Cardiac muscle cell (in vitro differentiated cells and primary cell): ENCODE measurements at regions not wholly inside any gene's neighbourhood (a gene's known extent, or its start where the extent isn't known, plus 50 kb on each side); places are given as distances from the start of the nearest gene placed in this dataset.

Experiments
- DNase-seq, 2 donors: peaks; one replicate each; pipeline versions ENCODE4 v3.0.0 to v3.0.0-alpha.2; 2010 to 2017; ENCODE audit warnings: low read depth in 1 of 2, low spot score in 1 of 2
- H3K27ac ChIP-seq: fragments of 200-600 bp; sonication (generic); 2 replicates; pipeline ENCODE4 v1.5.1; 2016
- H3K27me3 ChIP-seq: fragments of 200-600 bp; sonication (generic); 2 replicates; pipeline ENCODE4 v1.6.0; 2016; ENCODE audit warnings: control low read depth
- H3K36me3 ChIP-seq: fragments of 200-600 bp; sonication (generic); 2 replicates; pipeline ENCODE4 v1.5.1; 2016; ENCODE audit warnings: control low read depth
- H3K4me1 ChIP-seq: fragments of 200-600 bp; sonication (generic); 2 replicates; pipeline ENCODE4 v1.8.1; 2017; ENCODE audit warnings: low read depth, mild to moderate bottlenecking, mixed run types
- H3K4me3 ChIP-seq: fragments of 200-600 bp; sonication (generic); 2 replicates; pipeline ENCODE4 v1.5.1; 2016; ENCODE audit warnings: mild to moderate bottlenecking
- H3K9me3 ChIP-seq: fragments of 200-600 bp; sonication (generic); 2 replicates; pipeline ENCODE4 v1.5.1; 2017; ENCODE audit warnings: low read depth, mild to moderate bottlenecking, control low read depth
- CTCF ChIP-seq: IDR thresholded peaks from 2 replicates; pipeline ENCODE4 v1.5.1; 2012; ENCODE audit warnings: low read depth, mild to moderate bottlenecking, low read length

GRCh38 chr3:110414855-110415254 lies 656.8 kb upstream of the NECTIN3 start:
- Histone ChIP-seq H3K4me1 (no peaks in the 10 kb centered on the region), H3K27me3 (no peaks in the 10 kb centered on the region), H3K36me3 (no peaks in the 10 kb centered on the region), H3K9me3 (no peaks in the 10 kb centered on the region), H3K27ac (no peak overlapping the region), H3K4me3 (no peak overlapping the region)
- TF ChIP-seq CTCF: no peak
- DNase-seq: peak in 1 of 2 donors; percentile 64

GRCh38 chr3:110419096-110419495 lies 652.5 kb upstream of the NECTIN3 start:
- H3K4me3 ChIP-seq: no peak overlapping the region
- no peaks in the 10 kb centered on the region for H3K4me1 ChIP-seq
- TF ChIP-seq CTCF: no peak
- H3K36me3 ChIP-seq: no peaks in the 10 kb centered on the region
- no peak overlapping the region for H3K27ac ChIP-seq
- no peaks in the 10 kb centered on the region for H3K27me3 ChIP-seq
- DNase-seq: peak in 1 of 2 donors; percentile 5
- no peaks in the 10 kb centered on the region for H3K9me3 ChIP-seq

- Histone ChIP-seq H3K36me3 (no peaks in the 10 kb centered on the region), H3K4me1 (no peaks in the 10 kb centered on the region), H3K9me3 (no peaks in the 10 kb centered on the region), H3K27ac (no peak overlapping the region), H3K27me3 (no peaks in the 10 kb centered on the region), H3K4me3 (no peak overlapping the region)
- TF ChIP-seq CTCF: no peak
- DNase-seq: peak in 1 of 2 donors; percentile 14
These were observed 652.0 kb upstream of the NECTIN3 start for GRCh38 chr3:110419601-110420000.

- H3K36me3 ChIP-seq: no peaks in the 10 kb centered on the region
- peak in 1 of 2 donors; percentile 82 for DNase-seq
- no peak overlapping the region for H3K27ac ChIP-seq
- no peaks in the 10 kb centered on the region for H3K27me3 ChIP-seq
- H3K4me1 ChIP-seq: no peaks in the 10 kb centered on the region
- H3K4me3 ChIP-seq: no peak overlapping the region
- H3K9me3 ChIP-seq: no peaks in the 10 kb centered on the region
- TF ChIP-seq CTCF: no peak
These were observed 651.4 kb upstream of the NECTIN3 start for GRCh38 chr3:110420158-110420641.

GRCh38 chr3:110423276-110423675 lies 648.3 kb upstream of the NECTIN3 start:
- no peak for TF ChIP-seq CTCF
- no peak for DNase-seq
- Histone ChIP-seq H3K4me3 (no peak overlapping the region), H3K27me3 (no peaks in the 10 kb centered on the region), H3K36me3 (no peaks in the 10 kb centered on the region), H3K4me1 (no peaks in the 10 kb centered on the region), H3K9me3 (no peaks in the 10 kb centered on the region), H3K27ac (no peak overlapping the region)

- no peaks in the 10 kb centered on the region for H3K36me3 ChIP-seq
- no peak overlapping the region for H3K4me3 ChIP-seq
- H3K27me3 ChIP-seq: no peaks in the 10 kb centered on the region
- TF ChIP-seq CTCF: no peak
- no peaks in the 10 kb centered on the region for H3K9me3 ChIP-seq
- no peak for DNase-seq
- no peaks in the 10 kb centered on the region for H3K4me1 ChIP-seq
- no peak overlapping the region for H3K27ac ChIP-seq
These were observed 641.5 kb upstream of the NECTIN3 start for GRCh38 chr3:110430146-110430545.
